AG09319 (cell line): ENCODE measurements at regions not wholly inside any gene's neighbourhood (a gene's known extent, or its start where the extent isn't known, plus 50 kb on each side); places are given as distances from the start of the nearest gene placed in this dataset.
"Not testable (repeated sequence)": the region's sequence is repeated elsewhere in the genome, so short reads cannot be mapped to it uniquely, and the experiment has no call there.

Experiments used
- DNase-seq: peaks from one replicate; pipeline ENCODE4 v3.0.0-alpha.2; 2010; ENCODE audit warnings: low read depth; ENCODE audit errors: extremely low read depth
- CTCF ChIP-seq: IDR thresholded peaks from 2 replicates; pipeline ENCODE4 v1.5.1; 2011; ENCODE audit warnings: low read depth, mild to moderate bottlenecking, inconsistent platforms, low read length, moderate library complexity

- no peak for DNase-seq
- no peak for TF ChIP-seq CTCF
These were observed 98.7 kb downstream of the NPIPB11 start for GRCh38 chr16:29307598-29308507.

GRCh38 chr16:29306943-29307597, 99.4 kb downstream of the NPIPB11 start:
- TF ChIP-seq CTCF = no peak
- DNase-seq = no peak

GRCh38 chr16:29306201-29306600, 100.3 kb downstream of the NPIPB11 start:
- TF ChIP-seq CTCF = no peak
- no peak for DNase-seq

- not testable (repeated sequence) for DNase-seq
These were observed 101.5 kb downstream of the NPIPB11 start for GRCh38 chr16:29305018-29305417.

- TF ChIP-seq CTCF = no peak
- no peak for DNase-seq
These were observed 102.3 kb downstream of the NPIPB11 start for GRCh38 chr16:29304251-29304650.

GRCh38 chr16:29303520-29303919, 103.0 kb downstream of the NPIPB11 start:
- no peak for DNase-seq

GRCh38 chr16:29302976-29303375, 103.5 kb downstream of the NPIPB11 start:
- no peak for DNase-seq
- TF ChIP-seq CTCF = no peak

More at GRCh38 chr16:29303520-29303919, 103.0 kb downstream of the NPIPB11 start:
- no peak for TF ChIP-seq CTCF

- DNase-seq = not testable (repeated sequence)
These were observed 104.1 kb downstream of the NPIPB11 start for GRCh38 chr16:29302433-29302832.

- not testable (repeated sequence) for DNase-seq
These were observed 104.7 kb downstream of the NPIPB11 start for GRCh38 chr16:29301662-29302285.

GRCh38 chr16:29300541-29301535, 105.7 kb downstream of the NPIPB11 start:
- not testable (repeated sequence) for DNase-seq

- DNase-seq = not testable (repeated sequence)
These were observed 106.5 kb downstream of the NPIPB11 start for GRCh38 chr16:29300030-29300491.
